GM23248 (cell line): ENCODE measurements at regions not wholly inside any gene's neighbourhood (a gene's known extent, or its start where the extent isn't known, plus 50 kb on each side); places are given as distances from the start of the nearest gene placed in this dataset.
"Not testable (repeated sequence)": the region's sequence is repeated elsewhere in the genome, so short reads cannot be mapped to it uniquely, and the experiment has no call there.

Source experiments
- EZH2 ChIP-seq: fragments of 200-600 bp; sonication (generic); IDR thresholded peaks from 2 replicates; pipeline ENCODE4 v1.6.1; 2018; ENCODE audit warnings: antibody characterized with exemption, mild to moderate bottlenecking; ENCODE audit not compliant: insufficient read depth, poor library complexity, severe bottlenecking
- EZH2phosphoT487 ChIP-seq: fragments of 200-600 bp; sonication (generic); IDR thresholded peaks from 2 replicates; pipeline ENCODE4 v1.6.1; 2018; ENCODE audit warnings: antibody characterized with exemption, moderate library complexity, mild to moderate bottlenecking, low read depth; ENCODE audit not compliant: insufficient read depth

DNA sequence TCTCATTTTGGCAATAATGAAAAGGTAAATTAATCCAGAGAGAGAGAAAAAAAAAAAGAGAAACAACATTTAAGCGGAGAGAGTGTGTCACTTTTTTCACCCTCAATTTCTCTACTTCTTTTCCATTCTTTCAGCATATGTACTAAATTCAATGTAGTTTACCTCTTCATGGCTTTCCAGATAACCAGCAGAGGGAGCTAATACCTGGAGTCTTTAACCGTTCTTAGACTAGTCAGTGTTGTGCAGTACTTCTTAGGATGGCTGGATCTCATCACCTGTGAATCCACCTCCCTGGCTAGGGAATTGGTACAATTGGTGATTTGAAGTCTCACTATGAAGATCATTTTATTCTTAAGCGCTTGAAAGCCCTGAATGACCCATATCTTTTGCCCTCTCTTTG, 87.3 kb upstream of the HSFY2 start:
- not testable (repeated sequence) for TF ChIP-seq EZH2, EZH2phosphoT487
